ENCODE measurements at regions not wholly inside any gene's neighbourhood (a gene's known extent, or its start where the extent isn't known, plus 50 kb on each side); places are given as distances from the start of the nearest gene placed in this dataset.

DNA sequence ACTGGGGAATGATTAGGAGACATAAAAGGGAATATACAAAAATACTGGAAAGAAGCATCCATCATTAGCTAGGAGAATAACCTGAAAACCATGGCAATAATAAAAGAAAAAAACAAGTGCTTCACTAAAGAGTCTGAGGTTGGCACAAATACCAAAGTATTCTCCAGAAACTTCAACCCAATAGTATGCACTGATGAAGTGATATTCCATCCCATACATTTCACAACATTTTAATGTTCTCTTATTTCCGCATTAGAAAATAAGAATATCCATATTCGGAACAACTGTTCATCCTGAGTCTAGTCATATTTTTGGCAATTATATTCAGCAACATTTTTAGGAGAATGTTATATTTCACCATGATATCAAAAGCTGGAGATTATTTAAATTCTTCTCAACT is 116.2 kb downstream of the POSTN start:
- TF ChIP-seq, protein P1, sequence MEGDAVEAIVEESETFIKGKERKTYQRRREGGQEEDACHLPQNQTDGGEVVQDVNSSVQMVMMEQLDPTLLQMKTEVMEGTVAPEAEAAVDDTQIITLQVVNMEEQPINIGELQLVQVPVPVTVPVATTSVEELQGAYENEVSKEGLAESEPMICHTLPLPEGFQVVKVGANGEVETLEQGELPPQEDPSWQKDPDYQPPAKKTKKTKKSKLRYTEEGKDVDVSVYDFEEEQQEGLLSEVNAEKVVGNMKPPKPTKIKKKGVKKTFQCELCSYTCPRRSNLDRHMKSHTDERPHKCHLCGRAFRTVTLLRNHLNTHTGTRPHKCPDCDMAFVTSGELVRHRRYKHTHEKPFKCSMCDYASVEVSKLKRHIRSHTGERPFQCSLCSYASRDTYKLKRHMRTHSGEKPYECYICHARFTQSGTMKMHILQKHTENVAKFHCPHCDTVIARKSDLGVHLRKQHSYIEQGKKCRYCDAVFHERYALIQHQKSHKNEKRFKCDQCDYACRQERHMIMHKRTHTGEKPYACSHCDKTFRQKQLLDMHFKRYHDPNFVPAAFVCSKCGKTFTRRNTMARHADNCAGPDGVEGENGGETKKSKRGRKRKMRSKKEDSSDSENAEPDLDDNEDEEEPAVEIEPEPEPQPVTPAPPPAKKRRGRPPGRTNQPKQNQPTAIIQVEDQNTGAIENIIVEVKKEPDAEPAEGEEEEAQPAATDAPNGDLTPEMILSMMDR (conservative IDR thresholded peaks at IDR 0.05): no peak
- TF ChIP-seq EZH2 (IDR thresholded peaks at IDR 0.05; ENCODE audit: low read depth): no peak
